Natural killer cell (primary cell): ENCODE measurements at regions not wholly inside any gene's neighbourhood (a gene's known extent, or its start where the extent isn't known, plus 50 kb on each side); places are given as distances from the start of the nearest gene placed in this dataset.

Source experiments
- ATAC-seq, 3 donors: fragments of 150-1000 bp in 2 of 3; fragments of 200-7000 bp in 1 of 3; cut with Tn5 transposase; 1 replicate in 1 of 3; 2 replicates in 2 of 3; pipeline ENCODE4 v1.10.0; 2021; ENCODE audit warnings: mild to moderate bottlenecking in 2 of 3, moderate library complexity in 2 of 3
- DNase-seq, 2 donors: peaks; one replicate each; pipeline versions ENCODE4 v3.0.0 to v3.0.0-alpha.2; 2013 to 2021; ENCODE audit warnings: mixed read lengths in 1 of 2
- H3K27ac ChIP-seq: one replicate; pipeline ENCODE4 v1.5.1; 2013; ENCODE audit warnings: mild to moderate bottlenecking, low read length
- H3K27me3 ChIP-seq: one replicate; pipeline ENCODE4 v1.6.1; 2013; ENCODE audit warnings: low read length; ENCODE audit not compliant: control insufficient read depth, insufficient read depth
- H3K36me3 ChIP-seq: one replicate; pipeline ENCODE4 v1.6.1; 2013; ENCODE audit warnings: low read length; ENCODE audit not compliant: control insufficient read depth, insufficient read depth
- H3K4me1 ChIP-seq: one replicate; pipeline ENCODE4 v1.6.1; 2013; ENCODE audit warnings: low read length; ENCODE audit not compliant: control insufficient read depth, insufficient read depth
- H3K4me3 ChIP-seq: one replicate; pipeline ENCODE4 v1.5.1; 2013; ENCODE audit warnings: low read length
- H3K9me3 ChIP-seq: one replicate; pipeline ENCODE4 v1.6.1; 2013; ENCODE audit warnings: low read length; ENCODE audit not compliant: control insufficient read depth, insufficient read depth
- H3K27ac Mint-ChIP-seq, 2 donors: one replicate each; pipeline ENCODE4 v1.8.0; 2022; ENCODE audit warnings: mild to moderate bottlenecking in 2 of 2, mixed read lengths in 2 of 2, moderate library complexity in 1 of 2
- H3K27me3 Mint-ChIP-seq, 2 donors: one replicate each; pipeline ENCODE4 v1.8.0; 2022; ENCODE audit warnings: low read depth in 2 of 2, mixed read lengths in 2 of 2
- H3K36me3 Mint-ChIP-seq: one replicate; pipeline ENCODE4 v1.8.0; 2022; ENCODE audit warnings: mixed read lengths
- H3K4me1 Mint-ChIP-seq, 2 donors: one replicate each; pipeline ENCODE4 v1.8.0; 2022; ENCODE audit warnings: mixed read lengths in 2 of 2
- H3K4me3 Mint-ChIP-seq: one replicate; pipeline ENCODE4 v1.8.0; 2022; ENCODE audit warnings: mild to moderate bottlenecking, moderate library complexity, mixed read lengths
- H3K9me3 Mint-ChIP-seq, 2 donors: one replicate each; pipeline ENCODE4 v1.8.0; 2022; ENCODE audit warnings: mixed read lengths in 2 of 2
- CTCF ChIP-seq: fragments of 200-600 bp; IDR thresholded peaks from one replicate; pipeline ENCODE4 v1.8.0; 2022; ENCODE audit warnings: antibody characterized with exemption
- WGBS: methylation state at CpG from one replicate; pipeline ENCODE4 v1.1.7; 2013; ENCODE audit warnings: missing lambda C conversion rate; ENCODE audit not compliant: insufficient coverage; 5-methylcytosine and 5-hydroxymethylcytosine counted together
- intact Hi-C: fragments of 100-400 bp; cut with micrococcal nuclease; formaldehyde crosslinking; loops from one replicate; pipeline ENCODE4 v1.14.2; 2022

- H3K9me3 ChIP-seq, result peaks cover 3% of the 10 kb centered on the region
- Mint-ChIP-seq H3K4me1 (no peaks in the 10 kb centered on the region), H3K9me3 (peaks cover 13 to 22% of the 10 kb centered on the region in 2 donors), H3K27me3 (no peaks in the 10 kb centered on the region), H3K4me3 (no peak overlapping the region), H3K36me3 (no peaks in the 10 kb centered on the region), H3K27ac (no peak overlapping the region)
- intact Hi-C loops, result no loop called here
- H3K36me3 ChIP-seq, result no peaks in the 10 kb centered on the region
- no peak for ATAC-seq
- no peak for TF ChIP-seq CTCF
- 67% methylated on average over 6 of the region's 6 CpGs for WGBS
- no peaks in the 10 kb centered on the region for H3K4me1 ChIP-seq
- no peaks in the 10 kb centered on the region for H3K27me3 ChIP-seq
- no peak for DNase-seq
- no peak overlapping the region for H3K27ac ChIP-seq
- H3K4me3 ChIP-seq, result no peak overlapping the region
Observed at GRCh38 chr3:65303431-65303830, 615.6 kb upstream of the ADAMTS9 start.

GRCh38 chr3:65291448-65292125 is 603.8 kb upstream of the ADAMTS9 start:
- DNase-seq (no peak), ATAC-seq (no peak)
- Mint-ChIP-seq H3K9me3 (peaks cover 5% of the 10 kb centered on the region in 2 donors), H3K36me3 (no peaks in the 10 kb centered on the region), H3K27me3 (no peaks in the 10 kb centered on the region), H3K4me1 (no peaks in the 10 kb centered on the region), H3K27ac (no peak overlapping the region), H3K4me3 (no peak overlapping the region)
- H3K9me3 ChIP-seq, result peaks cover 5% of the 10 kb centered on the region
- no peaks in the 10 kb centered on the region for H3K4me1 ChIP-seq
- intact Hi-C loops, result no loop called here
- WGBS, result 60% methylated on average over 4 of the region's 4 CpGs
- no peak overlapping the region for H3K27ac ChIP-seq
- no peak for TF ChIP-seq CTCF
- H3K27me3 ChIP-seq, result no peaks in the 10 kb centered on the region
- no peak overlapping the region for H3K4me3 ChIP-seq
- H3K36me3 ChIP-seq, result no peaks in the 10 kb centered on the region

GRCh38 chr3:65288776-65289175 is 601.0 kb upstream of the ADAMTS9 start:
- no peaks in the 10 kb centered on the region for H3K4me1 ChIP-seq
- H3K9me3 ChIP-seq, result peaks cover 5% of the 10 kb centered on the region
- TF ChIP-seq CTCF, result no peak
- no peaks in the 10 kb centered on the region for H3K4me1 Mint-ChIP-seq
- no peak overlapping the region for H3K4me3 ChIP-seq
- no peak overlapping the region for H3K27ac Mint-ChIP-seq
- WGBS, result 81% methylated on average over 4 of the region's 4 CpGs
- H3K4me3 Mint-ChIP-seq, result no peak overlapping the region
- DNase-seq (no peak), ATAC-seq (no peak)
- H3K27me3 ChIP-seq, result no peaks in the 10 kb centered on the region
- no peaks in the 10 kb centered on the region for H3K36me3 ChIP-seq
- H3K27ac ChIP-seq, result no peak overlapping the region
- intact Hi-C loops, result no loop called here
- peaks cover 3% of the 10 kb centered on the region in 2 donors for H3K9me3 Mint-ChIP-seq
- H3K36me3 Mint-ChIP-seq, result no peaks in the 10 kb centered on the region
- no peaks in the 10 kb centered on the region for H3K27me3 Mint-ChIP-seq

- TF ChIP-seq CTCF, result no peak
- H3K4me3 Mint-ChIP-seq, result no peak overlapping the region
- no peaks in the 10 kb centered on the region for H3K36me3 Mint-ChIP-seq
- WGBS, result 71% methylated on average over 1 of the region's 2 CpGs
- Histone ChIP-seq H3K27ac (no peak overlapping the region), H3K36me3 (no peaks in the 10 kb centered on the region), H3K9me3 (peaks cover 5% of the 10 kb centered on the region), H3K27me3 (no peaks in the 10 kb centered on the region), H3K4me1 (no peaks in the 10 kb centered on the region), H3K4me3 (no peak overlapping the region)
- H3K9me3 Mint-ChIP-seq, result peaks cover 11% of the 10 kb centered on the region in 2 donors
- no peak for DNase-seq
- no peak overlapping the region for H3K27ac Mint-ChIP-seq
- no peaks in the 10 kb centered on the region for H3K4me1 Mint-ChIP-seq
- no peaks in the 10 kb centered on the region for H3K27me3 Mint-ChIP-seq
- ATAC-seq, result no peak
- intact Hi-C loops, result no loop called here
Observed at GRCh38 chr3:65285956-65286355, 598.2 kb upstream of the ADAMTS9 start.
